T1000 (cell line): ENCODE measurements at regions not wholly inside any gene's neighbourhood (a gene's known extent, or its start where the extent isn't known, plus 50 kb on each side); places are given as distances from the start of the nearest gene placed in this dataset.
"Not testable (repeated sequence)": the region's sequence is repeated elsewhere in the genome, so short reads cannot be mapped to it uniquely, and the experiment has no call there.

Experiments
- DNase-seq: peaks from one replicate; lab custom pipeline; 2025; ENCODE audit warnings: mixed read lengths; lab: John Stamatoyannopoulos, UW

DNA sequence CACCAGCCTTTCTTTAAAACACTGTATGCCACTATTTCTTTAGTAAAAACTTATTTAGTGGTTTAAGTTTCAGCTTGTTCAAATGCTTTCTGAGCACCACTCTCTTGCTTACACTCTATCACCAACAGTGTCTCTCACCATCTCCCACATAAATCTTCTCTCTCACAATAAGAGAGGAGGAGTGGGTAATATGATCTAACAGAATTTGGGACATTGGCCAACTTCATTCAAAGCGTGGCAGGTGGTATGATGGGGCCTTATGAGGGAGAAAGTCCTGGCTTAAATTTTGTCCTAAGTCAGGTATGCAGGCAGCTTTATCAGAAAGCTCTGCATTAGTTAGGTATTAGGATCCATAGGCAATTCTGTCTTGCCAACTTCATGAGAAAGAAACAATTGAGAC is 1132.5 kb downstream of the TUSC7 start:
- DNase-seq, result no peak

DNA sequence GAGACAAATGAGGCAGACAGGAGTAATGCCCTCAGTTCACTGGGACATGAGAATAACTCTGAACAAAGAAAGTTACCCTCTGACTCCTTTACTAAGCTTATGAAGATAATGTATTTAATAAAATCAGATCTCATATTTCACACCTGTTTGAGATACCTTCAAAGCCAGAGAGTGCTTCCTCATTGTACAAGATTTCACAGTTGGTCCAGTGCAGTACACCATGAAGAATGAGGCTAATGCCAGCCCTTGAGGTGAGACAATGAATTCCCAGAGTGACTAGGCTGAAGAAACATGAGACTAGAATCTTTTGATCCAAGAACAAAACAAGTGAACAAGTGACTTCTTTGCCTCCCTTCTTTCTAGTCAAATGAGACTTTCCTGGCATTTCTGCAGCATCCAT is 1133.8 kb downstream of the TUSC7 start:
- no peak for DNase-seq

DNA sequence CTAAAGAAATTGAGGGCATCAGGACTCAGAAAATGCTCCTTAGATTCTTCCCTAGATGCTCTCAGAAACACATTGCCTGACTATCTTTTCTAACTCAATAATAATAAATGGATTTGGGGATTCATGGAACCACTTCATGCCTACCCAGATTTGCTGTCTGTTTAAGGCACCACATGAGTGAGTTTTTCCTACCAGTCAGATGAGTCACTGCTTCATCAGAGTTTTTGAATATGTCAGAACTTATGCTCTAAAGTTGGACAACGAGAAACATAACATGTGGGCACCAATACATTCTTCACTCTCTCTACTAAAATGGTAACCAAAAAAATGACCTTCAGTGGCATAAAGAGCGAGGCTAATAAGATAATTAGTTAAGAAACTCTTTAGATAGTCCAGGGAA is 1135.1 kb downstream of the TUSC7 start:
- DNase-seq, result no peak

DNA sequence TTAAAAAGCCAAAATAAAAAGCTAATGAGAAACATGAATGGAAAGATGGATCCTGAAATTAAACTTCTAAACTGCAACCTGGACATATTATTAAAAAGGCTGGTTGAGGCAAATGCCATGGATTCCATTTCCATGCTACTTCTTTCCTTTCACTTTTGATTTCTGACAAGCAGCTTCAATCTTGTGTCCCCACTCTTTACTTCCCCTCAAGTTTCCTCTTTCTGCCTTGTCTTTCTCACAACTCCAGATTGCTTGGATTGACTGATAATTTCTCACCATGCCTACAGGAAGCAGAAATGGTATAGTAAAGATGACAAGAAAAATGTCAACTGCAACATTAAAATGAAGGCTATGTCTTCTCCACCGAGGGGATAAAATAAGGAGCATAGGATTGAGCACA is 1136.7 kb downstream of the TUSC7 start:
- no peak for DNase-seq

DNA sequence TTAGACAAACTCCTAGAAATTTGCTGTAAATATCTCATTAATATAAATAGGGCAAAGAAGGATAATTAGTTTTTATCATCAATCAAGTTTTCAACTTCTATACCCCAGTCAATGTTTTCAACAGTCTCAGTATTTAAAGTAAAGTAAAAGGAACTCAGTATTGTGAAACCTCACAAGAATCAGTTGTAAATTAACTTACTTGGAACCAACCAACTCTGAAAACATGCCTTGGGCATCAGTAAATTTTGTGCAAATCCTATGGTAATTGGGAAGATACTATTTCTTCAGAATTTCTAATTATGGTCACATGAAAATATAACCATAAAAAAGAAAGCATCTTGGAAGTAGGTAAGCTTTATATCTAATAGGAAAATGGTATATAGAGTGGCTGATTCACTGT is 1139.0 kb downstream of the TUSC7 start:
- DNase-seq, result no peak

DNA sequence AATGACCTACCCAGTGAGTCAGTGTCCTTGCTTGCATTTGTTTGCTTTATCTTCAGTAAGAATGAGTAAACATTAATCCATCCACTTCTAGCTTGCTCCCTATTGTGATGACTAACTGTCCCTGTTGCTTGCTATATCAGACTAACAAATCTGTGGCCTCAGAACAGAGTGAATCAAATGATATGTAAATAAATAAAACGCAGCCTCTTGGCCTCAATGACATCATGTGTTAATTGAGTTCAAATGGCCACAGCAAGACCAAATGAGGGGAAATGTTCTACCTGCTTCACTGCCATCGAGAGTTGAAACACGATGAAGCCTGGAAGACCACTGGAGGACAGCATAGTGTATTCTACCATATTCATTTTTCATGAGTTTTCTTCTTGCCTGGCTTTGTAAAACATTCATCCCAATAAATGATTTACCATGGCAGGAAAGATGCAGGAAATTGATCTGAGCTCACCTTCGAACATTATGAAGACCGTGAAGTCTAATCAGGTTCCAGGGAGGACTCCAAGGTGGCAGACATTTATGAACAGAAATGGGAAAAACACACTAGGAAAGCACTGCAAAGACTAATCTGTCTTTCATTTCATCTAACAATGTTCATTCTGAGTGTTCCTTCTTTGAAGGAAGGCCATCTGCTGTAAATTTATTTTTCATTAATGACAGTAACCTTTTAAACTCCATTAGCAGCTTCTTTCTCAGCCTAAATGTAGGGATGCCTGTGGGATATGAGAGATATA is 1144.5 kb downstream of the TUSC7 start:
- peak; percentile 5 for DNase-seq

DNA sequence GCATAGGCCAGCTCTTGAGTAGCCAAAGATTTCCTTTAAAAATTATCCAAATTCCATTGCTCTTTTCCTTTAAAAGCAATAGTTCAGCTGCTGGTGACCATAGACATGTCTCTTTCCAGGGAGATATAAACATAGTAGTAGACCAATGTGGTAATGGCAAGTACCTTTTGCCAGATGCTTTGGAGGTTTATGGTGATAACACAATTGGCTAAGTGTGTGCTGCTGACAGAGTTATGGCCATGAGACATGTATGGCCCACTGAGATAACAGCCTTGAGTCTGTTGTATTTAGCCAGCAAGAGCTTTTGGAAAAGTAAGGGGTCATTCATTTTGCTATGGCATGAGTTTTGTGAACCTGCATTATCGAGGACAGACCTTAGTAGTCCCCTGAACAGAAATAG is 1146.8 kb downstream of the TUSC7 start:
- no peak for DNase-seq

DNA sequence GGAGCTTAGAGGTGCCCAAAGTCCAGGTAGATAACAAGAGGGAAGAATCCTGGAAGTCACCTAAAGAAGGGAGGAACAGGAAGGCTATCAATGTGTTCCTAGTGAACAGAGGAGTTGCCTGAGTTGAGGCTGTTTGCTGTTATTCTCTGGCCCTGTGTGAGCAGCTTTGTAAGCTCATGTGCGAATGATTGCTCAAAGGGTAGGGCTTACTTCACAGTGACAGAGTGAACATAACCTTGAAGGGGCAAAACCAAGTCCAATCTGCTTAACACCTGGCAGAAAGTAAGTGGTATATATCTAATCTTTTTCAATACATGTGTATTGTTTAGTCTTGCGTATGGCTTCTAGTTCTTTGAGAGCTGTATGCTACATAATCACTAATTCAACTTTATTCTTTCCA is 1153.6 kb downstream of the TUSC7 start:
- no peak for DNase-seq

DNA sequence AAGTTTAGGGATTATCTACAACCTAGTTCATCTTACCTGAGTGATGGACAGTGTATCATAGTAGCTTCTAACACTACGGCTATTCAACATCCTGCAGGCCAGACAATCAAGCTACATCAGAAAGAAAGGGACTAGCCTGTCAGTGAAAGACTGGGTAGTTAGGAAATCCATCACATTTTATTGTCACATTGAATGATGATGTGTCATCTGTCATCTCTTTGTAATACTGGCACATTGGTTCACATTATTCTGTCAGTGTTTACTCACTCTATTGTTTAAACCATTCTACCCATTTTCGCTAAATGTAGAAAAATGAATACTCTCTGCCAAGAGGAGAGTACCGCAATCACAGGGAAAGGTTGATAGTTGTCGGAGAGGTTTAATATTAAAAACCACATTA is 1155.8 kb downstream of the TUSC7 start:
- no peak for DNase-seq

DNA sequence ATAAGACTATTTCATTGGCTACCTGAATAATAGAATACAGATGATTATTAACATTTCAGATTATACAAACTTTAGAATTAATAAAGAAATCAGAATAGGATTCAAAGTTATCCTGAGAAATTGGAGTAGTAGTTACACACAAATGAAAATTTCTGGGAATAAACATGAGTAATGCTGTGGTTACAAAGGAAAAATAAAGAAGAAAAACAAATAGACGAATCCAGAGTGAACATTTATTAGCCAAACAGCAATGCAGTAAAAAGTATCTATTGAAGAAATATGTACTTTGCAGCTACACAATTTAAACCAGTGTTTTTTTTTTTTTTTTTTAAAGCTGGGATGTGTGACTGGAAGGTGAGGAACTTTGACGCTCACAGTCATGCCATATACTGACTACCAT is 1159.2 kb downstream of the TUSC7 start:
- DNase-seq, result no peak

DNA sequence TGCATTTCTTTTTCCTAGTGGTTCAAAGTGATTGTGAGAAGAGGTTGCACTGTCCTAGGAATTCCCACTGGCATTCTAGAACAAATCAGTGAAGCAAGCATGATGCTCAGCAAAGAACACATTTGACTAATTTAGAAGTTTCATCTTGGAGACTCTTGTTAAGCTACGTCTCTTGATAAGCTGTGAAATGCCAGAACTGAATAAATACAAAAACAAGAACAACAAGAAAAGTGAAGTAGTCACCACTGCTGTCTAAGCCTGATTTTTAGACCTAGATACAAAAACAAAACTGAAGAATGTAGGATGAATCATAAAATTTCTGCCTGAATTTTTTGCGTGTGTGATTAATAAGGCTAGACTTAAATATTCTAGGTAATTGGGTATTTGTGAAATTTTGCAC is 1162.4 kb downstream of the TUSC7 start:
- no peak for DNase-seq

DNA sequence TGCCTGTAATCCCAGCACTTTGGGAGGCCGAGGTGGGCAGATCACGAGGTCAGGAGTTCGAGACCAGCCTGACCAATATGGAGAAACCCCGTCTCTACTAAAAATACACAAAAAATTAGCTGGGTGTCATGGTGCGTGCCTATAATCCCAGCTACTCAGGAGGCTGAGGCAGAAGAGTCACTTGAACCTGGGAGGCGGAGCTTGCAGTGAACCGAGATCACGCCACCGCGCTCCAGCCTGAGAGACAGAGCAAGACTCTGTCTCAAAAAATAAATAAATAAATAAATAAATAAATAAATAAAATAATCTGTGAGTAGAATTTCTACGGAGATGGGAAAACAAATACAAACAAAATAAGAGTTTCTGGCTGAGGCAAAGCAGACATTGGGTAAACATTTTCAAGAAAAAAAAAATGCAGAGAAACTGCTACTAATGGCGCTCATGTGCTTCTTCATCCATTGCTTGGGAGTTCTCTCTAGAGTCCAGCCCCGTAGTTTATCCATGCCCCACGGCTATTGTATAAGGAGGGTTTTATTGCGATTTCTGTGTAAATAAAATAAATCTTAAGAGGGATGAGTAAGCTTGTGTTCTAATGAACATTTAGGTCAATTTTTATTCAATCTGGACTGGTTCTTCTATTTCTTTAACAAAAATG is 1161.9 kb downstream of the IGSF11 start:
- not testable (repeated sequence) for DNase-seq

DNA sequence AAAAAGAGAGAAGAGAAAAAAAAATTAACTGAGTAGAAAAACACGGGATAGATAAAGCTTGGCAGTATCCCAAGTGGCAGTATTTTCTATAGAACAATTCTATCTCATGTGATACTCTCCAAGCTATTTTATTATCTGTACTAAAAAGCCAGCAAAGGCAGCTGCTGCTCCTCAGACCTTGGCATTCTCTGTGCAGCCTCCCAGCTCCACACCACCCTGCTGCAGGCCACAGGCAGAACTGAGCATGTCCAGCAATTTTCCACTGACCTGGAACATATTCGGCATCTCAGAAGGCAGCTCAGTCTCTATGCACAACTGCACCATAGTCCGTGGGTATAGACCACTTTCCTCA is 1161.4 kb downstream of the IGSF11 start:
- no peak for DNase-seq

DNA sequence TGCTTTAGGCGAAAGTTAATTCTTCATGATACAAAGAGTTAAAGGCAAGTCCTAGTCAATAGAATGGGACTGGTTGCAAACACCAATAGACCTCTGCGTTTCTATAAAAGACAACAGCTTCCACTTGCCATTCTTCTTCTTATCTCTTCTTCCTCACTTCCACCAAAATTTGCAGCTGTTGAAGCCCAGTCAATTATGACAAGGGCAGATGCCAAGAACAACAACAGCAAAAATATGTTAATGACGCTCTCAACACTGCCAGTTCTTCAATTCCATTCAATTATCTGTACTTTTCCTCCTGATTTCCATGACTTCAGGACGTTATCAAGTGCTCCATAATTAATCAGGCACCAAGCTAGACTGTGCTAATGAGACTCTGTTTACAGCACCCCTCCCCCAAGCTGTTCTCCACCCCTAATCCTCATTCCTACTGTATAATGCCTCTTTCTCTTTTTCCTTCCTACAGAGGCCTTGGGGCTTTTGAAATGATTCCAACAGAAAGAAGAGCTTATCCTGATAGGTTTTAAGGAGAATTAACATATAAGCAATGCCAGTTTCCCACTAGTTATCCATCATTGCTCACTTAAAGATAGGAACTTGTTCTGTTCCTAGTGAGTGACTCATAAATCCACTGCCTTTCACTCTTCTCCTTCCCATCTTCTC is 1160.5 kb downstream of the IGSF11 start:
- no peak for DNase-seq

DNA sequence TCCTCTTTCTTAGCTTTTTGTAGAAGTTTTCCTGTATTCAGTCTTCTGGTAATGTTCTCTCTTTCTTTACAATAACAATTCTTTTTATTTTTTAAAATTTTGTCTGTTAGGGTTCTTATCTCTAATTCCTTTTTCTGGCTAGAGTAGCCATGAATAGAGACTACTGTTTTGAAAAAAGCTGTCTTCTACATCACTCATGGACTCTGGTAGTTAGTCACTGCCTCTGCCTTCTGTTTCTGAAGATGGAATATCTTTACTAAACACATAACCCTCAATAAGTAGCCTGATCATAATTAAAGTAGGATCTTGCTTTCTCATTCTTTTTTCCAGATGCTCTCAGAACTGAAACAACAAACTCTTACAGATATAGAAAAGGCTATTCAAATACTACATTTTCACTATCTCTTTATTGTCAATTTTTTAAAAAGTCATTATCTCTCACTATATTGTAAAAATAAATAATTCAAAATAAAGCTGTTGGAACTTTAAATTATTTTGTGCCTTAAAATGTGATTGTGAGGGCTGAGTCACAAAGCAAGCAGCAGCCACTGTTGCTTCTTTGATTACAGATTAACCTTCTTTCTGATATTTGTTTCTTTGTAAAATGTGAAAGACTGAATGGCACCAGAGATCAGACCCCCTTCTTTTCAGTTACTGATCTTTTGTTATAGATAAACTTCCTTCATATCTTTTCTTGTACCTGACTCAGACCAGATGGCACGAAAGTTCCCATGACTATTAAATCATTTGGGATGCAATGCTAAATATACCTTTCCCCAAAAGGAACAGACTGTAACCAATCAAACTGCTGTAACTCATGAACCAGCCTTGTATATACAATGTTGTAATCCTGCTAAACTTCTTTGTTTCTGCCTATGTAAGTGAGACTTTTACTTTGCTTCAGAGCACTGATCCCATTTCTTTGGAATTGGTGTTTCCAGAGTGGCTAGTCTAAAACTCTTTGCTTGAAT is 1159.5 kb downstream of the IGSF11 start:
- no peak for DNase-seq

DNA sequence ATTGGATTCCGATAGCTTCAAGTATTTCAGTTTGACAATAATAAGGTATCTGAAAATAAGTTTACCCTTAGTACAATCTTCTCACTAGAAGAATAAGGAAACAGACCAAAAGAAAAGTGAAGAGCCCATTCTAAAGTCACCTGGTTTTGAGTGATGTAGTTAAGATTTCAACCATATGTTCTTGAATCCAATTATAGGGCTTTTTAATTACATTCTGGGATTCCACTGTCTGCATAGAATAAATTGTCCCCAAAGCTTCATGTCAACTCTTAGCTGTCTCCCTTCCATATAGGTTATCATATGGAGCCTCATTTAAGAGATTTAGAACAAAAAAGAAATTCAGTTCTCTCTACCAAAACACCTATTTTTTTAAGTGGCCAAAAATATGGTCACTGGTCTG is 1158.8 kb downstream of the IGSF11 start:
- DNase-seq, result no peak

DNA sequence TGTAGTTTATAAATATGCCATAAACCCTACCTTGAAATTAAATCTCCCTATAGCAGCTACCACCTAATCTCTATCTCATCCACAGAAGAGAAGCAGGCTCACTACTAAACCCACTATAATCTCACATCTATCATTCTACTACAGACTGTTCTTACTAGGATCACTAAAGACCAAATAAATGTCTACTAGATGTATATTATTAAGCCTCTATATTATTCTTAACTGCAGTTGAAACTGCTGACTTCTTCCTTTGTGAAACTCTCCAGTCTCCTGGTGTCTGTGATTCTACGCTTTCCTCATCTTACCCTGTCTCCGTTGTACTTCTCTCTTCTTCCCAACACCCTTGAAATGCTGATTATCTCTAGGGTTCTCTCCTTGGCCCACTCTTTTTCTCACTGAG is 1154.0 kb downstream of the IGSF11 start:
- no peak for DNase-seq

DNA sequence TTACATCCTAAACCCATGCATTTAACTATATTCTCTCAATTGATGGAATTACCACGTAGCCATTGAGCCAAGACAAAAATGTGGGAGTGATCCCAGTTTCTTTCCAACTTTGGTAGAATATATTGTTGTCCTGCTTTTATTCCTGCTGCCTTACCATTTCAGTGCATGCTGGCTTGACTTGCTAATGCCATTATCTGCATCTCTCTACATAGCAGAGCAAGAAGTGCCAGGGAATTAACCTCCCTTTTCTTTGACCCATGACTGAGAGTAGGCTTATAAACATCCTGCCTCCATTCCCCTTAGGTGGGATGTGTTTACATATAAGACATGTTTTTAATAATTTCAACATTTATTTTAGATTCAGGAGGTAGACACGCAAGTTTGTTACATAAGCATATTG is 1153.4 kb downstream of the IGSF11 start:
- DNase-seq, result no peak

DNA sequence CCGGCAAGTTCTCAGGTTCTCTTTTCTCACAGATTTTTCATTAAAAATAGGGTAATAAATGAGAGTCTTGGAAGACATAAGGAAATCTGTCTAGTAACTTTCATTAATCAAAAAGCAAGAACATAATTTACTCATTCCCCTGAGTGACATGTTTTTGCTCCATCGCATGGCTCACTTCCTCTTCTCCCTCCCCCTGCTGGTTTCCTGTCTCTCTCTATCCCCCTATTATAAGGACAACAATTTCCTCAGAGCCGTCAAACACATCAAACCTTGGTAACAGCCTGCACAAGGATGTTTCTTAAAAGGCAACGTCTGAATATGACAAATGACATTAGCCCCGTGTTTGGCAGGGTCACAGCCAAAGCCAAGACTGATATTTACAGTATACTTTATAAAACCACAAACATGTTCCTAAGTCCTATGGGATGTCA is 1149.6 kb downstream of the IGSF11 start:
- no peak for DNase-seq

DNA sequence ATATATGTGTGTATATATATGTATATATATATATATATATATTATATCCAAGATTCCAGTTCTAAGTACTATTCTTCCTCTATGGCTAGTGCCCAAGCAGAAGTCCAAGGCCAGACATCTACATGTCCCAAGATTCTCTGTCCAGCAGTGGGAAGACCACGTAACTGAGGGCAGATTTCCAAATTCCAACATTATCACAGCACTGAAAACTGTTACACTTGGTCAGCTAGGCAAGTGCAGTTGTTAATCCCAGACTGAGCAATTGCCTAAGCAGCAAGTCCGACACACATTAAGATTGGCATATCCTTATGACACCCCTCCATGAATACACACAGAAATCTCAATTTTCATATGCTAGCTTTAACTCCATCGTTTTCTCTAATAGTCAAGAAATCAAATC is 1148.5 kb downstream of the IGSF11 start:
- DNase-seq, result no peak

DNA sequence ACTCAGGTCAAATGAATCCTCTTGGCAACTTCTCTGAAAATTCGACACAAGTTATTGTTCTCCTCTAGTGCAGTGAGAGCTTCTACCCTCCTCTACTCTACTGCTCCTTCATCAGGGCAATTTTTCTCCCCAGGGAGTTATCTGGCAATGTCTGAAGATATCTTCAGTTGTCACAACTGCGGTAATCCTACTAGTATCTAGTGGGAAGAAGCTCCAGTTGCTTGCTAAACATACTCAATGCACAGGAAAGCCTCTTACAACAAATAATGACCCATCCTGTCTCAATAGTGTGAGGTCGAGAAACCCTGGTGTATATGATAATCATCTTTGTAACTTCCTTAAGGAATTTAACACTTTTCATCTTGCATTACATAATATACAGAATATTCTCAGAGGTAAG is 1147.6 kb downstream of the IGSF11 start:
- DNase-seq, result no peak

DNA sequence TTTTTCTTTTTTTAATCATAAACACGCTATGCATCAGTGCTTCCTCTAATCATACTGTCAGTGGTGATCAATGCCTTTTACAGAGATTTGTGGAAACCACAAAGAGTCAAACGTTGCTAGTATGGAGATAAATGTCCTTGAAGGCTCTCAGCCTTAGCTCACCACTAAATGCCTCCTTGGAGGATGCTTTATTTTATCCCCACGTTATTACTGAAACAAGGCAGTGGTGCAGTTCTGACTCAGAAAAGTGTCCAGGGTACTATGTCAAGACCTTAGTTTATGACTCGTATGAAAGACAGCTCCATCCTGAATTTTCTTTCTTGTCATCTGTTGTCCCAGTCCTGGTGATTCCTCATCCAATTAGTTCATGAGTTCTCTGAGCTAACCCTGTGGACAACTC is 1146.7 kb downstream of the IGSF11 start:
- DNase-seq, result no peak
